OCI-LY7 (cell line): ENCODE measurements at regions not wholly inside any gene's neighbourhood (a gene's known extent, or its start where the extent isn't known, plus 50 kb on each side); places are given as distances from the start of the nearest gene placed in this dataset.

Experiments used
- CTCF ChIP-seq: fragments of 200-600 bp; sonication (generic); conservative IDR thresholded peaks from 2 replicates; pipeline ENCODE4 v1.5.1; 2014; ENCODE audit warnings: mild to moderate bottlenecking, antibody characterized with exemption, low read length, moderate library complexity, mixed read lengths
- EZH2phosphoT487 ChIP-seq: fragments of 200-600 bp; sonication (generic); IDR thresholded peaks from 2 replicates; pipeline ENCODE4 v1.6.1; 2018; ENCODE audit warnings: low read depth, borderline replicate concordance, mild to moderate bottlenecking, mixed run types, antibody characterized with exemption, low read length, moderate library complexity, mixed read lengths

DNA sequence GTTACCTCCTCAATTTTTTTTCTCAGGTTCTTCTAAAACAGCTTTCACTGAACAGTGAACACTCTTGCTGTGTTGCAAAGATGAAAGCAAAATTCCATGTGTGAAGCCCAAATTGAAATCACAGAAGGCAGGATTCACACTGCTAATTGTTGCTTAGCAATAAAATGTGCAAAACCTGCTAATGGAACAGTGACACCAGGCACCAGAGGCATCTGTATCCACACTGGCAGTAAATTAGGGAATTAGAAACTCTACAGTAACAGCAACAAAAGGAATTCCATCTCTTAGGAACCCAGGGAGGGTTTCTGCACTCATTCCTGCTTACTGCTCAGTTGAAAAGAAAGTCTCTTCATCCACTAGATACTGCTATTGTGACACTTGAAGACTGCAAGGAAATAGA lies 202.3 kb downstream of the GXYLT1 start:
- no peak for TF ChIP-seq CTCF
- no peak for TF ChIP-seq EZH2phosphoT487
